ENCODE measurements at regions not wholly inside any gene's neighbourhood (a gene's known extent, or its start where the extent isn't known, plus 50 kb on each side); places are given as distances from the start of the nearest gene placed in this dataset.
A peak's percentile ranks its signal among the peaks of the same experiment; 100 is the strongest.
"Not testable (repeated sequence)": the region's sequence is repeated elsewhere in the genome, so short reads cannot be mapped to it uniquely, and the experiment has no call there.

DNA sequence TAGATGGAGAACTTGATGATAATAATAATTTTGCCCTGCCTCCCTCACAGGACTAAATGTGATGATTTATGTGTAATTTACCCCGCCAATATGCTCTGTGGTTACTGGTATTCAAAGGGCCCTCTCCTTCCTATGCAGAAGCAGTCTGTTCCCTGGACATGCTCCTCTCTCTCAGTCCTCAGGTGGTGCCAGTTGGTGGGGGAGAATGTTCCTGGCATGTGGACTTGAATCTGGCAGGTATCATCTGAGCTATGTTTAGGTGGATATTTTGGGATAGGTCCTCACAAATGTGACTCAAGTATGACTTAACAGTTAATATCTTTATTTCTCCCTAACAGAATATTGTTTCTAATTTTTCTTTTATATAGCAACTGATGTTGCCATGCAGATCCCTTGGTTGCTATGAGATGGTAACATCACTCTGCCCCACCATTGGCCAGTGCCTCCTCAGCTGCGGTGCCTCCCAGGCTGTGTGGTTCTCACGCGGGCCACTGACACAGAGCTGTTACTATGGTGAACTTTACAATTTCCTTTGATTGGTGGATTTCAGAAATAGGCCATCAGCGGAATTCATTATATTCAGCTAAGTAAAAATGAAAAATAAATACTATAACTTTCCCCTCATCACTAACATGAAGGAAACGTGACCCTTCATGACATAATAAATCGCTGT is 106.7 kb upstream of the PELI1 start:
- no peak for DNase-seq
- peaks cover 8% of the 10 kb centered on the region for H3K4me1 ChIP-seq
- no peak overlapping the region for H3K27ac ChIP-seq (replicated peaks)
- TF ChIP-seq, protein P1, sequence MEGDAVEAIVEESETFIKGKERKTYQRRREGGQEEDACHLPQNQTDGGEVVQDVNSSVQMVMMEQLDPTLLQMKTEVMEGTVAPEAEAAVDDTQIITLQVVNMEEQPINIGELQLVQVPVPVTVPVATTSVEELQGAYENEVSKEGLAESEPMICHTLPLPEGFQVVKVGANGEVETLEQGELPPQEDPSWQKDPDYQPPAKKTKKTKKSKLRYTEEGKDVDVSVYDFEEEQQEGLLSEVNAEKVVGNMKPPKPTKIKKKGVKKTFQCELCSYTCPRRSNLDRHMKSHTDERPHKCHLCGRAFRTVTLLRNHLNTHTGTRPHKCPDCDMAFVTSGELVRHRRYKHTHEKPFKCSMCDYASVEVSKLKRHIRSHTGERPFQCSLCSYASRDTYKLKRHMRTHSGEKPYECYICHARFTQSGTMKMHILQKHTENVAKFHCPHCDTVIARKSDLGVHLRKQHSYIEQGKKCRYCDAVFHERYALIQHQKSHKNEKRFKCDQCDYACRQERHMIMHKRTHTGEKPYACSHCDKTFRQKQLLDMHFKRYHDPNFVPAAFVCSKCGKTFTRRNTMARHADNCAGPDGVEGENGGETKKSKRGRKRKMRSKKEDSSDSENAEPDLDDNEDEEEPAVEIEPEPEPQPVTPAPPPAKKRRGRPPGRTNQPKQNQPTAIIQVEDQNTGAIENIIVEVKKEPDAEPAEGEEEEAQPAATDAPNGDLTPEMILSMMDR (IDR thresholded peaks at IDR 0.05; ENCODE audit: borderline replicate concordance) = no peak
- H3K36me3 ChIP-seq = no peaks in the 10 kb centered on the region
- H3K27me3 ChIP-seq (ENCODE audit: low read depth) = no peaks in the 10 kb centered on the region
- no peaks in the 10 kb centered on the region for H3K9me3 ChIP-seq (replicated peaks)
- intact Hi-C loops (cut with micrococcal nuclease) = no loop called here
- no peak overlapping the region for H3K4me3 ChIP-seq

GRCh38 chr2:64251497-64252250 is 107.5 kb upstream of the PELI1 start:
- intact Hi-C loops (cut with micrococcal nuclease) = no loop called here
- Histone ChIP-seq H3K4me1 (peaks cover 8% of the 10 kb centered on the region), H3K9me3 (replicated peaks) (no peaks in the 10 kb centered on the region), H3K36me3 (no peaks in the 10 kb centered on the region), H3K27ac (replicated peaks) (no peak overlapping the region), H3K4me3 (no peak overlapping the region), H3K27me3 (ENCODE audit: low read depth) (no peaks in the 10 kb centered on the region)
- no peak for DNase-seq
- TF ChIP-seq, protein P1 (IDR thresholded peaks at IDR 0.05; ENCODE audit: borderline replicate concordance) = no peak

DNA sequence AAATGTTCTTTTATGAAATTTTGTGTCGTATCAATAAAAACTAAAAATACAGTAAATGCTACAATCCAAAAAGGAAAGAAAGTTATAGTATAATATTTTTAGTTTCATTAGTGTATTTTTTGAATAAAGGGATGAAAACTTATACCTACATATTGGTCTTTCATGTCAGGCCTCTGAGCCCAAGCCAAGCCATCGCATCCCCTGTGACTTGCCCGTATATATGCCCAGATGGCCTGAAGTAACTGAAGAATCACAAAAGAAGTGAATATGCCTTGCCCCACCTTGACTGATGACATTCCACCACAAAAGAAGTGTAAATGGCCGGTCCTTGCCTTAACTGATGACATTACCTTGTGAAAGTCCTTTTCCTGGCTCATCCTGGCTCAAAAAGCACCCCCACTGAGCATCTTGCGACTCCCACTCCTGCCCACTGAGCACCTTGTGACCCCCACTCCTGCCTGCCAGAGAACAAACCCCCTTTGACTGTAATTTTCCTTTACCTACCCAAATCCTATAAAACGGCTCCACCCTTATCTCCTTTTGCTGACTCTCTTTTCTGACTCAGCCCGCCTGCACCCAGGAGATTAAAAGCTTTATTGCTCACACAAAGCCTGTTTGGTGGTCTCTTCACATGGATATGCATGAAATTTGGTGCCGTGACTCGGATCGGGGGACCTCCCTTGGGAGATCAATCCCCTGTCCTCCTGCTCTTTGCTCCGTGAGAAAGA is 108.2 kb upstream of the PELI1 start:
- H3K9me3 ChIP-seq (replicated peaks); H3K4me1 ChIP-seq; H3K36me3 ChIP-seq; intact Hi-C loops (cut with micrococcal nuclease); H3K27ac ChIP-seq (replicated peaks); H3K4me3 ChIP-seq; DNase-seq; H3K27me3 ChIP-seq (ENCODE audit: low read depth): not testable (repeated sequence)

DNA sequence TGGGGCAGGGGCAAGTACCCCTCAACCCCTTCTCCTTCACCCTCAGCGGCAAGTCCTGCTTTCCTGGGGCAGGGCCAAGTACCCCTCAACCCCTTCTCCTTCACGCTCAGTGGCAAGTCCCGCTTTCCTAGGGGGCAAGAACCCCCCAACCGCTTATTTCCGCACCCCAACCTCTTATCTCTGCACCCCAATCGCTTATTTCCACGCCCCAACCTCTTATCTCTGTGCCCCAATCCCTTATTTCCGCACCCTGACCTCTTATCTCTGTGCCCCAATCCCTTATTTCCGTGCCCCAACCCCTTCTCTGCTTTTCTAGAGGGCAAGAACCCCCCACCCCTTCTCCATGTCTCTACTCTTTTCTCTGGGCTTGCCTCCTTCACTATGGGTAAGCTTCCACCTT is 109.2 kb upstream of the PELI1 start:
- H3K27ac ChIP-seq (replicated peaks); H3K27me3 ChIP-seq (ENCODE audit: low read depth); intact Hi-C loops (cut with micrococcal nuclease); H3K4me1 ChIP-seq; H3K9me3 ChIP-seq (replicated peaks); H3K36me3 ChIP-seq; H3K4me3 ChIP-seq; DNase-seq: not testable (repeated sequence)

DNA sequence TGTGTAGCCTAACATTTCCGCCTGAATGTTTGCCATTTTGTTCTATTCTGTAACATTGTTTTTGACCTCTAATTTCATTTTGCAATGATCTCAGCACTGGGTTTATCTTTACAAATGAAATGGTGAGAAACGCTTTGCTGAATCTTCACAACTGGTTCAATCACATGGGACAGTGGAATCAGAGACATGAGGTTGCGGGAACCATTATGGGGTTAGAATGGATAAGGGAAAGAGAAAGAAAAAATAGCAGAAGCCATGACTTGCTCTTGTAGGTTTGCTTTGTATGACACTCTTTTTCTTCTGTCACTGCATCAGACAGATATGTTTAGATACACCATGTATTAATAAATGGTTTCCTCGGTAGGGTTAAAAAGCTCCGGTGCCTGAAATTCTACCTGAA is 114.3 kb upstream of the PELI1 start:
- no peak overlapping the region for H3K4me3 ChIP-seq
- H3K27me3 ChIP-seq (ENCODE audit: low read depth) = no peaks in the 10 kb centered on the region
- H3K27ac ChIP-seq (replicated peaks) = no peak overlapping the region
- intact Hi-C loops (cut with micrococcal nuclease) = no loop called here
- TF ChIP-seq, protein P1 (IDR thresholded peaks at IDR 0.05; ENCODE audit: borderline replicate concordance) = no peak
- DNase-seq = no peak
- H3K9me3 ChIP-seq (replicated peaks) = no peaks in the 10 kb centered on the region
- peaks cover 49% of the 10 kb centered on the region for H3K4me1 ChIP-seq
- no peaks in the 10 kb centered on the region for H3K36me3 ChIP-seq

- Histone ChIP-seq H3K4me3 (no peak overlapping the region), H3K9me3 (replicated peaks) (no peaks in the 10 kb centered on the region), H3K27ac (replicated peaks) (peak overlapping the region; percentile 78), H3K4me1 (peaks cover 49% of the 10 kb centered on the region), H3K27me3 (ENCODE audit: low read depth) (no peaks in the 10 kb centered on the region), H3K36me3 (no peaks in the 10 kb centered on the region)
- TF ChIP-seq, protein P1 (IDR thresholded peaks at IDR 0.05; ENCODE audit: borderline replicate concordance) = no peak
- intact Hi-C loops (cut with micrococcal nuclease) = no loop called here
- DNase-seq = peak; percentile 69
These were observed 115.1 kb upstream of the PELI1 start for GRCh38 chr2:64259312-64259711.
